ENCODE measurements at regions not wholly inside any gene's neighbourhood (a gene's known extent, or its start where the extent isn't known, plus 50 kb on each side); places are given as distances from the start of the nearest gene placed in this dataset.

DNA sequence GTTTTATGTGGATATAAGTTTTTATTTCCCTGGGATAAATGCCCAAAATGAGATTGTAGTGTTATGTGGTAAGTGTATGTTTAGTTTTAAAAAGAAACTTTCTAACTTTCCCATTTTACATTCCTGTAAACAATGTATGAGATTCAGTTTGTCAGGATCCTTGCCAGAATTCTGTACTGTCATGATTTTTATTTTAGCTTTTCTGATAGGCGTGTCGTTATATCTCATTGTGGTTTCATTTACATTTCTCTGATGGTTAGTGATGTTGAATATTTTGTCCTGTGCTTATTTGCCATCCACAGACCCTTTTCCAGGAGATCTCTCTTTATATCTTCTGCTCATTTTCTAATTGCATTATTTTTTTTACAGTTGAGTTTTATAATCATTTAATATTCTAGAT, 245.6 kb upstream of the CDH2 start:
- TF ChIP-seq, protein P1, sequence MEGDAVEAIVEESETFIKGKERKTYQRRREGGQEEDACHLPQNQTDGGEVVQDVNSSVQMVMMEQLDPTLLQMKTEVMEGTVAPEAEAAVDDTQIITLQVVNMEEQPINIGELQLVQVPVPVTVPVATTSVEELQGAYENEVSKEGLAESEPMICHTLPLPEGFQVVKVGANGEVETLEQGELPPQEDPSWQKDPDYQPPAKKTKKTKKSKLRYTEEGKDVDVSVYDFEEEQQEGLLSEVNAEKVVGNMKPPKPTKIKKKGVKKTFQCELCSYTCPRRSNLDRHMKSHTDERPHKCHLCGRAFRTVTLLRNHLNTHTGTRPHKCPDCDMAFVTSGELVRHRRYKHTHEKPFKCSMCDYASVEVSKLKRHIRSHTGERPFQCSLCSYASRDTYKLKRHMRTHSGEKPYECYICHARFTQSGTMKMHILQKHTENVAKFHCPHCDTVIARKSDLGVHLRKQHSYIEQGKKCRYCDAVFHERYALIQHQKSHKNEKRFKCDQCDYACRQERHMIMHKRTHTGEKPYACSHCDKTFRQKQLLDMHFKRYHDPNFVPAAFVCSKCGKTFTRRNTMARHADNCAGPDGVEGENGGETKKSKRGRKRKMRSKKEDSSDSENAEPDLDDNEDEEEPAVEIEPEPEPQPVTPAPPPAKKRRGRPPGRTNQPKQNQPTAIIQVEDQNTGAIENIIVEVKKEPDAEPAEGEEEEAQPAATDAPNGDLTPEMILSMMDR (conservative IDR thresholded peaks at IDR 0.05): no peak
- TF ChIP-seq ZFX (IDR thresholded peaks at IDR 0.05): no peak
